Upper lobe of right lung (tissue), 1 donor: ENCODE measurements at regions not wholly inside any gene's neighbourhood (a gene's known extent, or its start where the extent isn't known, plus 50 kb on each side); places are given as distances from the start of the nearest gene placed in this dataset.
"Not testable (repeated sequence)": the region's sequence is repeated elsewhere in the genome, so short reads cannot be mapped to it uniquely, and the experiment has no call there.

Experiments
- ATAC-seq: fragments of 200-7000 bp; cut with Tn5 transposase; one replicate; pipeline ENCODE4 v1.9.1; 2020; ENCODE audit warnings: mild to moderate bottlenecking, moderate library complexity
- DNase-seq: peaks from one replicate; pipeline ENCODE4 v3.0.0-alpha.2; 2020
- H3K27ac ChIP-seq: fragments of 200-600 bp; one replicate; pipeline ENCODE4 v1.8.0; 2022
- H3K27me3 ChIP-seq: fragments of 200-600 bp; one replicate; pipeline ENCODE4 v1.8.0; 2022; ENCODE audit warnings: mild to moderate bottlenecking
- H3K36me3 ChIP-seq: fragments of 200-600 bp; one replicate; pipeline ENCODE4 v1.8.0; 2022
- H3K4me1 ChIP-seq: fragments of 200-600 bp; one replicate; pipeline ENCODE4 v1.8.0; 2022
- H3K4me3 ChIP-seq: fragments of 200-600 bp; one replicate; pipeline ENCODE4 v1.8.0; 2022; ENCODE audit warnings: mild to moderate bottlenecking
- H3K9me3 ChIP-seq: fragments of 200-600 bp; one replicate; pipeline ENCODE4 v1.8.0; 2022
- CTCF ChIP-seq: fragments of 200-600 bp; IDR thresholded peaks from one replicate; pipeline ENCODE4 v1.8.0; 2022; ENCODE audit warnings: antibody characterized with exemption
- intact Hi-C: fragments of 100-400 bp; cut with DNase I; formaldehyde crosslinking; loops from one replicate; pipeline ENCODE4 v1.11.0; 2022
- donor health status: DM: no; HTN: yes; CAD: no; lungs with severe emphysema.

- no peak overlapping the region for H3K27ac ChIP-seq
- intact Hi-C loops: no loop called here
- ATAC-seq: no peak
- peaks cover 8% of the 10 kb centered on the region for H3K9me3 ChIP-seq
- no peak overlapping the region for H3K4me3 ChIP-seq
- no peak for DNase-seq
- H3K27me3 ChIP-seq: no peaks in the 10 kb centered on the region
- H3K36me3 ChIP-seq: no peaks in the 10 kb centered on the region
- H3K4me1 ChIP-seq: no peaks in the 10 kb centered on the region
- no peak for TF ChIP-seq CTCF
Measured at GRCh38 chr7:32694182-32694581, 197.4 kb downstream of the KBTBD2 start.

GRCh38 chr7:32691965-32692815 is 196.9 kb downstream of the AVL9 start:
- H3K36me3 ChIP-seq, intact Hi-C loops, H3K27me3 ChIP-seq, H3K4me3 ChIP-seq, H3K4me1 ChIP-seq, H3K27ac ChIP-seq, H3K9me3 ChIP-seq: not testable (repeated sequence)
- peak; percentile 71 for DNase-seq
- TF ChIP-seq CTCF: peak; percentile 42
- peak; percentile 89 for ATAC-seq

GRCh38 chr7:32688092-32688491 is 192.8 kb downstream of the AVL9 start:
- ATAC-seq, intact Hi-C loops, H3K27ac ChIP-seq, H3K4me3 ChIP-seq, DNase-seq, H3K4me1 ChIP-seq, H3K36me3 ChIP-seq, H3K27me3 ChIP-seq, H3K9me3 ChIP-seq: not testable (repeated sequence)

GRCh38 chr7:32681174-32681518 is 185.9 kb downstream of the AVL9 start:
- intact Hi-C loops: no loop called here
- DNase-seq: no peak
- H3K27ac ChIP-seq: no peak overlapping the region

GRCh38 chr7:32680259-32681173 is 185.2 kb downstream of the AVL9 start:
- ATAC-seq (no peak), DNase-seq (no peak)
- intact Hi-C loops: no loop called here
- Histone ChIP-seq H3K36me3 (no peaks in the 10 kb centered on the region), H3K27ac (no peak overlapping the region), H3K27me3 (no peaks in the 10 kb centered on the region), H3K9me3 (no peaks in the 10 kb centered on the region), H3K4me1 (no peaks in the 10 kb centered on the region), H3K4me3 (no peak overlapping the region)
- TF ChIP-seq CTCF: no peak

More at GRCh38 chr7:32681174-32681518, 185.9 kb downstream of the AVL9 start:
- TF ChIP-seq CTCF: no peak
- Histone ChIP-seq H3K9me3 (no peaks in the 10 kb centered on the region), H3K4me1 (no peaks in the 10 kb centered on the region), H3K27me3 (no peaks in the 10 kb centered on the region), H3K36me3 (no peaks in the 10 kb centered on the region), H3K4me3 (no peak overlapping the region)
- ATAC-seq: no peak

GRCh38 chr7:32679192-32679591 is 183.9 kb downstream of the AVL9 start:
- TF ChIP-seq CTCF: no peak
- no peak for DNase-seq
- intact Hi-C loops: no loop called here
- no peaks in the 10 kb centered on the region for H3K4me1 ChIP-seq
- no peak overlapping the region for H3K4me3 ChIP-seq
- no peak overlapping the region for H3K27ac ChIP-seq
- H3K9me3 ChIP-seq: no peaks in the 10 kb centered on the region
- no peak for ATAC-seq
- no peaks in the 10 kb centered on the region for H3K36me3 ChIP-seq
- no peaks in the 10 kb centered on the region for H3K27me3 ChIP-seq
